ENCODE measurements at regions not wholly inside any gene's neighbourhood (a gene's known extent, or its start where the extent isn't known, plus 50 kb on each side); places are given as distances from the start of the nearest gene placed in this dataset.

- H3K4me3 ChIP-seq (ENCODE audit: low read length): no peak overlapping the region
- no peaks in the 10 kb centered on the region for H3K36me3 Mint-ChIP-seq (ENCODE audit: low read depth)
- no peaks in the 10 kb centered on the region for H3K9me3 Mint-ChIP-seq
- WGBS, 2 experiments (ENCODE audit: insufficient coverage in 1 of 2, insufficient read length in 1 of 2): 74 to 89% methylated on average over 5 to 8 of the region's 8 CpGs
- TF ChIP-seq CTCF (conservative IDR thresholded peaks at IDR 0.05): no peak
- no peaks in the 10 kb centered on the region for H3K9me3 ChIP-seq (ENCODE audit: control insufficient read depth, low read length)
- no peaks in the 10 kb centered on the region for H3K36me3 ChIP-seq (ENCODE audit: control insufficient read depth, insufficient read depth, low read length)
- no peaks in the 10 kb centered on the region for H3K27me3 ChIP-seq (ENCODE audit: control insufficient read depth, insufficient read depth, low read length, poor library complexity, severe bottlenecking)
- no peak overlapping the region for H3K27ac ChIP-seq (ENCODE audit: low read depth, low read length)
- H3K27ac Mint-ChIP-seq: no peak overlapping the region
- no peaks in the 10 kb centered on the region for H3K27me3 Mint-ChIP-seq (ENCODE audit: insufficient read depth)
- no peak overlapping the region for H3K9ac ChIP-seq (ENCODE audit: extremely low read depth, low read length, poor library complexity, severe bottlenecking)
- no peak for DNase-seq
- peaks cover 2% of the 10 kb centered on the region for H3K4me1 Mint-ChIP-seq
- H3K4me3 Mint-ChIP-seq: no peak overlapping the region
- H3K4me1 ChIP-seq (ENCODE audit: control insufficient read depth, insufficient read depth, low read length): no peaks in the 10 kb centered on the region
Observed at GRCh38 chr17:13268791-13269595, 251.2 kb upstream of the ELAC2 start.

DNA sequence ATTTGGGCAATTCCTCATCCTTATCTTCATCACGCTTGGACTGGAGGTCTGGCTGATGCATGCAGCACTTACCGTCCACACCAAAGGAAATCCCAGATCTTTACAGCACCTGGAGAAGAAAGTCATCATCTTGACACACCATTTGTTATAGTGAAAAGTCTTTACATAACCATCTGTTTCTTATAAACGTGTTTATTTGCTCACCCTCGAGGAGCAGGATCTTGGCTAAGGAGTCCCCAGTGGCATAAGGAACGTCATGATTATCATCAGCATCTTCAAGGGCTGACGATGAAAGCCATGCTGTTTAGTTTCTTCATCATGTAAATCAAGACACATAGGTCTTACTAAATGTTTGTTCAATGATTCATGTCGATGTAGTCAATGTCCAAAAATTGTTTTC, 248.8 kb upstream of the ELAC2 start:
- WGBS, 2 experiments (ENCODE audit: insufficient coverage in 1 of 2, insufficient read length in 1 of 2): 90 to 97% methylated on average over 5 to 7 of the region's 7 CpGs

DNA sequence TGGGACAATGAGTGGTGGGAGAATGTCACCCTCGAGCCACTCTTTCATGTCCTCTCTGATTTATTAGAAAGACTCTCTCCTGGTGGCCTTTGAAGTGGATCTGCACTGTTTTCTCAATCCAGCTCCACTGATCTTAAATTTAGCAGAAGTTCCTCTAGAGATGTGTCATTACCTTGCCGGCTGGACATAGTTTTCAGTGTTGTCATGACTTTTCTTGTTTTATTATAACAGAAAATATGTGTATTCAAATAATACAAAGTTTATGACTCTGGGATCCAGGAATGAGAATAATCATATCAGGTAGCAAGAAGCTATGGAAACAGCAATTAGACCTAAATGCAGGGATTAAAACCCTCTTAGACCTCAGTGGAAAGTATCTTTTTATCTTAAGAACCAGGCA, 247.5 kb upstream of the ELAC2 start:
- H3K4me1 ChIP-seq (ENCODE audit: control insufficient read depth, insufficient read depth, low read length): no peaks in the 10 kb centered on the region
- no peaks in the 10 kb centered on the region for H3K9me3 Mint-ChIP-seq
- H3K27me3 ChIP-seq (ENCODE audit: control insufficient read depth, insufficient read depth, low read length, poor library complexity, severe bottlenecking): no peaks in the 10 kb centered on the region
- no peaks in the 10 kb centered on the region for H3K36me3 Mint-ChIP-seq (ENCODE audit: low read depth)
- H3K9me3 ChIP-seq (ENCODE audit: control insufficient read depth, low read length): no peaks in the 10 kb centered on the region
- H3K4me3 ChIP-seq (ENCODE audit: low read length): no peak overlapping the region
- H3K36me3 ChIP-seq (ENCODE audit: control insufficient read depth, insufficient read depth, low read length): no peaks in the 10 kb centered on the region
- no peak overlapping the region for H3K27ac Mint-ChIP-seq
- no peak for DNase-seq
- no peaks in the 10 kb centered on the region for H3K4me1 Mint-ChIP-seq
- no peak for TF ChIP-seq CTCF (conservative IDR thresholded peaks at IDR 0.05)
- no peak overlapping the region for H3K9ac ChIP-seq (ENCODE audit: extremely low read depth, low read length, poor library complexity, severe bottlenecking)
- H3K27me3 Mint-ChIP-seq (ENCODE audit: insufficient read depth): no peaks in the 10 kb centered on the region
- 89 to 100% methylated on average over 1 of the region's 2 CpGs for WGBS, 2 experiments (ENCODE audit: insufficient coverage in 1 of 2, insufficient read length in 1 of 2)
- no peak overlapping the region for H3K4me3 Mint-ChIP-seq
- no peak overlapping the region for H3K27ac ChIP-seq (ENCODE audit: low read depth, low read length)

More for the DNA sequence above, 248.8 kb upstream of the ELAC2 start:
- H3K36me3 Mint-ChIP-seq (ENCODE audit: low read depth): no peaks in the 10 kb centered on the region
- Histone ChIP-seq H3K36me3 (ENCODE audit: control insufficient read depth, insufficient read depth, low read length) (no peaks in the 10 kb centered on the region), H3K27ac (ENCODE audit: low read depth, low read length) (no peak overlapping the region), H3K4me3 (ENCODE audit: low read length) (no peak overlapping the region), H3K9ac (ENCODE audit: extremely low read depth, low read length, poor library complexity, severe bottlenecking) (no peak overlapping the region), H3K4me1 (ENCODE audit: control insufficient read depth, insufficient read depth, low read length) (no peaks in the 10 kb centered on the region), H3K27me3 (ENCODE audit: control insufficient read depth, insufficient read depth, low read length, poor library complexity, severe bottlenecking) (no peaks in the 10 kb centered on the region), H3K9me3 (ENCODE audit: control insufficient read depth, low read length) (no peaks in the 10 kb centered on the region)
- no peak for DNase-seq
- H3K27ac Mint-ChIP-seq: no peak overlapping the region
- TF ChIP-seq CTCF (conservative IDR thresholded peaks at IDR 0.05): no peak
- H3K4me3 Mint-ChIP-seq: no peak overlapping the region
- H3K27me3 Mint-ChIP-seq (ENCODE audit: insufficient read depth): no peaks in the 10 kb centered on the region
- H3K4me1 Mint-ChIP-seq: no peaks in the 10 kb centered on the region
- no peaks in the 10 kb centered on the region for H3K9me3 Mint-ChIP-seq
